ENCODE measurements at regions not wholly inside any gene's neighbourhood (a gene's known extent, or its start where the extent isn't known, plus 50 kb on each side); places are given as distances from the start of the nearest gene placed in this dataset.

DNA sequence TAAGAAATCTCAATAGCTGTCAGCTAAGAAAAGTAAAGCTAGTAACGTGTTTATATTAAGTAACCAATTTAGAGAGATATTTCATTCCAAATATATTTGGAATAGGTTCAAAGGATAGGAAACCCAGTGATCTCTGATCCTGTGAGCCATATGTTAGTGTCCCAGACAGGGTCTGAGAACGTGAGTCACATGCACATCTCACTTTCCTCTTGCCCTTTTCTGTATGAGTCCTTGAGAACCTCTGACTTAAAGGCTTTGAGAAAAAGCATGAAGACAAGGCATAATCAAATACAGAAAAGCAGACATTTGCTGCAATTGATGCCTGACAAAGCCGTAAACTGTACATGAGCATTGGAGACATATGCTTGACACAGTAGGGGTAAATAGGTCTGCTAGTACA, 655.1 kb upstream of the ADGRL3 start:
- TF ChIP-seq, protein P1, sequence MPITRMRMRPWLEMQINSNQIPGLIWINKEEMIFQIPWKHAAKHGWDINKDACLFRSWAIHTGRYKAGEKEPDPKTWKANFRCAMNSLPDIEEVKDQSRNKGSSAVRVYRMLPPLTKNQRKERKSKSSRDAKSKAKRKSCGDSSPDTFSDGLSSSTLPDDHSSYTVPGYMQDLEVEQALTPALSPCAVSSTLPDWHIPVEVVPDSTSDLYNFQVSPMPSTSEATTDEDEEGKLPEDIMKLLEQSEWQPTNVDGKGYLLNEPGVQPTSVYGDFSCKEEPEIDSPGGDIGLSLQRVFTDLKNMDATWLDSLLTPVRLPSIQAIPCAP (CRISPR knock-in tag; IDR thresholded peaks at IDR 0.05; ENCODE audit: low read depth): no peak
- TF ChIP-seq ZNF768 (CRISPR knock-in tag; IDR thresholded peaks at IDR 0.05) (no peak), ZSCAN30 (CRISPR knock-in tag; IDR thresholded peaks at IDR 0.05) (no peak), ZNF563 (CRISPR knock-in tag; IDR thresholded peaks at IDR 0.05) (no peak)
- TF ChIP-seq, protein P2, sequence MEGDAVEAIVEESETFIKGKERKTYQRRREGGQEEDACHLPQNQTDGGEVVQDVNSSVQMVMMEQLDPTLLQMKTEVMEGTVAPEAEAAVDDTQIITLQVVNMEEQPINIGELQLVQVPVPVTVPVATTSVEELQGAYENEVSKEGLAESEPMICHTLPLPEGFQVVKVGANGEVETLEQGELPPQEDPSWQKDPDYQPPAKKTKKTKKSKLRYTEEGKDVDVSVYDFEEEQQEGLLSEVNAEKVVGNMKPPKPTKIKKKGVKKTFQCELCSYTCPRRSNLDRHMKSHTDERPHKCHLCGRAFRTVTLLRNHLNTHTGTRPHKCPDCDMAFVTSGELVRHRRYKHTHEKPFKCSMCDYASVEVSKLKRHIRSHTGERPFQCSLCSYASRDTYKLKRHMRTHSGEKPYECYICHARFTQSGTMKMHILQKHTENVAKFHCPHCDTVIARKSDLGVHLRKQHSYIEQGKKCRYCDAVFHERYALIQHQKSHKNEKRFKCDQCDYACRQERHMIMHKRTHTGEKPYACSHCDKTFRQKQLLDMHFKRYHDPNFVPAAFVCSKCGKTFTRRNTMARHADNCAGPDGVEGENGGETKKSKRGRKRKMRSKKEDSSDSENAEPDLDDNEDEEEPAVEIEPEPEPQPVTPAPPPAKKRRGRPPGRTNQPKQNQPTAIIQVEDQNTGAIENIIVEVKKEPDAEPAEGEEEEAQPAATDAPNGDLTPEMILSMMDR (CRISPR knock-in tag; IDR thresholded peaks at IDR 0.05): no peak
- TF ChIP-seq, protein P3, sequence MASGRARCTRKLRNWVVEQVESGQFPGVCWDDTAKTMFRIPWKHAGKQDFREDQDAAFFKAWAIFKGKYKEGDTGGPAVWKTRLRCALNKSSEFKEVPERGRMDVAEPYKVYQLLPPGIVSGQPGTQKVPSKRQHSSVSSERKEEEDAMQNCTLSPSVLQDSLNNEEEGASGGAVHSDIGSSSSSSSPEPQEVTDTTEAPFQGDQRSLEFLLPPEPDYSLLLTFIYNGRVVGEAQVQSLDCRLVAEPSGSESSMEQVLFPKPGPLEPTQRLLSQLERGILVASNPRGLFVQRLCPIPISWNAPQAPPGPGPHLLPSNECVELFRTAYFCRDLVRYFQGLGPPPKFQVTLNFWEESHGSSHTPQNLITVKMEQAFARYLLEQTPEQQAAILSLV (CRISPR knock-in tag; IDR thresholded peaks at IDR 0.05; ENCODE audit: borderline replicate concordance): no peak
